ENCODE measurements at regions not wholly inside any gene's neighbourhood (a gene's known extent, or its start where the extent isn't known, plus 50 kb on each side); places are given as distances from the start of the nearest gene placed in this dataset.

GRCh38 chr1:200351425-200351824 lies 58.4 kb downstream of the ZNF281 start:
- no peak for TF ChIP-seq NFYB (IDR thresholded peaks at IDR 0.05; ENCODE audit: extremely low read depth, insufficient read length)
- TF ChIP-seq SMAD4 (CRISPR knock-in tag; conservative IDR thresholded peaks at IDR 0.05), result no peak
- no peak for TF ChIP-seq NEUROD1 (IDR thresholded peaks at IDR 0.05; ENCODE audit: borderline replicate concordance, low read depth, low read length, partially characterized antibody)
- no peak for TF ChIP-seq EP300 (IDR thresholded peaks at IDR 0.05; ENCODE audit: low read length)
- no peak for TF ChIP-seq ZNF644 (tag; IDR thresholded peaks at IDR 0.05; ENCODE audit: low read depth)
- TF ChIP-seq PHF20 (IDR thresholded peaks at IDR 0.05; ENCODE audit: partially characterized antibody), result no peak
- no peak for TF ChIP-seq MAX (CRISPR knock-in tag; IDR thresholded peaks at IDR 0.05)
- TF ChIP-seq ZNF146 (CRISPR knock-in tag; IDR thresholded peaks at IDR 0.05; ENCODE audit: unreplicated experiment), result no peak
- TF ChIP-seq EHMT2 (IDR thresholded peaks at IDR 0.05), result no peak
- TF ChIP-seq REST (IDR thresholded peaks at IDR 0.05; ENCODE audit: borderline replicate concordance), result no peak
- TF ChIP-seq REST (CRISPR knock-in tag; IDR thresholded peaks at IDR 0.05; ENCODE audit: low read depth), result no peak
- no peak for TF ChIP-seq ZNF695 (CRISPR knock-in tag; IDR thresholded peaks at IDR 0.05)
- TF ChIP-seq POLR2A (conservative IDR thresholded peaks at IDR 0.05), result no peak
